ENCODE measurements at regions not wholly inside any gene's neighbourhood (a gene's known extent, or its start where the extent isn't known, plus 50 kb on each side); places are given as distances from the start of the nearest gene placed in this dataset.

DNA sequence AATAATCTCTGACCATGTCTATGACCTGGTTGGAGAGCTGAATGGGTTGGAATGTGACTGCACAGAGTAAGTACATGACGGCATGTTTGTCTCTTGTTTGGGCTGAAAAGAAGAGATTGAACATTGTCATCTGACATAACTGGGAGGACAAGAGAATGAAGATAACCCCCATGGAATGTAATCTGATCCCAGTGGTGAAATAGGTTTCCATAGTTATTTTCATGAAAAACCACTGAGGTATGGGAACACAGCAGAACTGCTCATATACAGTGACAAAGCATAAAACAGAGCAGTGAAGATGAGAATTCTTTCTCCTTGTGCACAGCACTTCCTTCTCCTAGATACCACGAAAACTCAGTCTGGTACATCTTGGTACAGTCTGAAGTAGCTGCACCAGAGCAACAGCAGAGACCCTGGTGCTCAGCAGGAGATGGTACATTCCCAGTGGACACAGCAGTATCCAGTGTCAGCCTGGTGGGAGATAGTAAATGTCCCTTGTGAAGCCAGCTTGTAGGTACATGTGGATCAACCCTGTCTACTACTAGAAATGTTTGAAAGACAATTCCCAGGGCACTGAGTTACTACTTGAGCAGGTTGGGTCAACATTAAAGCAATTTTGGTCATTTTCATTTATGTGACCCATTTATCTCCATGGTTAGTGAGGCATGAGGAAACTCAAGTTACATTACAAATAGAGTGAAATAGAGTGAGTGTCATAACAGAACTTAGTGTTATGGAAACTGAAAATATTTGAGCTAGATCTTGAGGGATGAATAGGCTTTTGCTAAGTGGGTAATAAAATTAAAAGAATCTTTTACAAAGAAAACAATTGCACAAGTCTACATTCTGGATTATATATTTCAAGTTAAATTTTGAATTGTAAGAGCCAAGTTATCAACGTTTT is 178.3 kb downstream of the SUCNR1 start:
- DNase-seq (ENCODE audit: extremely low read depth, low read depth, low spot score) = no peak

DNA sequence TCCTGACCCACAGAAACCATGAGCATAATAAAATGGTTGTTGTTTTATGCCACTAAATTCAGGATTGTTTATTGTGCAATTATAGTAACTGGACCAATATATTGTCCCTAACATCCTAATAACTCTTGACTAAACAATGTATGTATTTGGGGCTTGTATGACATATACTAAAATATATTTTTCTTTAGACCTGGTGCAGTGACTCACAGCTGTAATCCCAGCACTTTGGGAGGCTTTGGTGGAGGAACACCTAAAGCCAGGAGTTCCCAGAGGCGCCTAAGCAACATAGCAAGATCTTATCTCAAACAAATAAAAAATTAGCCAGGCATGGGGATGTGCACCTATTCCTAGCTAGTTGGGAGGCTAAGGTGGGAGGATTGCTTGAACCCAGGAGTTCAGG is 180.4 kb downstream of the SUCNR1 start:
- no peak for DNase-seq (ENCODE audit: extremely low read depth, low read depth, low spot score)

DNA sequence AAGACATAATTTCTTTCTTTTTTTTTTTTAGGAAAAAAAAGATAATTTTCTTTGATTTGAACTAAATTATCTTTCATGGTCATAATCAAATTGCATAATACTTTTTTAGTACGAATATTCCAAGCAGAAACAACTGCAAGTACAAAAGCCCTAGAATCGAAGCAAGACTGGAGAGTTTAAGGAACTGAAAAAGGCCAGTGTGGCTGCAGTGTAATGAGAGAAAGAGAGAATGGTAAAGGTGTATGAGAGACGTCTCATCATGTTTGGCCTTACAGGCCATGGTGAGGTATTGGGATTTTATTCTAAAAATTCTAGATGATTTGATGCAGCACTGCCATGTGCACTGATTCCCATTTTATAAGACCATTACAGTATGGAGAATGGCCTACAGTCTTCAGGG is 180.9 kb downstream of the SUCNR1 start:
- no peak for DNase-seq (ENCODE audit: extremely low read depth, low read depth, low spot score)

DNA sequence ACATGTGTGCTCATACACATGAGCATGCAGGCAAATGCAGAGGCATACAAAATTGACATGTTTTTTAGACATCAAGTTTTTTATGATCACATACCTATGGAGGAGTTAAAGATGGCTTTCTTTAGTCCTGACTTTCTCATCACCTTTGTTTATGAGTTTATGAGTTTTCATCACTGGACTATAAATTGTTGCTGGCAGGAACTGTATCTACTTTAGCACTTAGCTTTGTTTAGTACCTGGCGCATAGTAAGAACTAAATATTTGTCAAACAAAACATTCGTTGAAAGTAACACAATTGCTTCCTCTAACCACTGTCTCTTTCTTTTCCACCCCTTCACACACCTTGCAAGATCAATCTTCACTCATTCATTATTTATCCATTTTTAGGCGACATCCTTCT is 182.6 kb downstream of the SUCNR1 start:
- DNase-seq (ENCODE audit: extremely low read depth, low read depth, low spot score) = no peak

DNA sequence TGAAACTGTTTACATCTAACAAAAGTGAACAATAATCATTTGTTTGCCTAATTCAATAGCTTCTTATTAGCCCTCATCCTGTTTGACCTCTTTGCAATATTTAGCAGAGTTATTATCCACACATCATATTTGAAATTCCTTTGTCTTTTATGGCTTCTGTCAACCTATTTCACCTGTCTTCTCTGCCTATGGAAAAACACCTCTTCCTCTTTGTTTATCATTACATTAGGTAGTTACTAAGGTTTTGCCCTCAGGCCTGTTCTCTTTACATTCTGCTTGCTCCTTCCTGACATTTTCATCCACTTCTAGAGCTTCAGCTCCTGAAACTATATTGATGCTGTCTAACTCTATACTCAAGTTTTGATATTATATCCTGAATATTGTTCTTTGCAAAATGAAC is 183.0 kb downstream of the SUCNR1 start:
- no peak for DNase-seq (ENCODE audit: extremely low read depth, low read depth, low spot score)

DNA sequence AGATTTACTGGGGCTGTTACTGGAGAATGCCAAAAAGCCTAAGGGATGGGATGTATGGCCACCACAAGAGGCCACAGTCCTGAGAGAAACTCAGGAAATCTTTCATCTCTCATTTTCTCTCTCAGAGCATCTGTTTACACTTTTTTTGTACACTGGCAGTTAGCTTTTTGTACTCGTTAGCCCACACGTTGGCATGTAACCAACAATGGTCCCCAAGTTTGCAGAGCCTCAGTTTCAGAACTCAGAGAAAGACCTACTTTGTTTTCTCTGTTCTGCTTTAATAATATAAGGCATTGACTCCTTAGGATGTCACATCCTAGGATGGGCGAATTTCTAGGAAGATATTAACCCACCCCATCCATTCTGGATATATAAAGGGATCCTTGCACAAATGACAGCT is 183.5 kb downstream of the SUCNR1 start:
- DNase-seq (ENCODE audit: extremely low read depth, low read depth, low spot score) = no peak

DNA sequence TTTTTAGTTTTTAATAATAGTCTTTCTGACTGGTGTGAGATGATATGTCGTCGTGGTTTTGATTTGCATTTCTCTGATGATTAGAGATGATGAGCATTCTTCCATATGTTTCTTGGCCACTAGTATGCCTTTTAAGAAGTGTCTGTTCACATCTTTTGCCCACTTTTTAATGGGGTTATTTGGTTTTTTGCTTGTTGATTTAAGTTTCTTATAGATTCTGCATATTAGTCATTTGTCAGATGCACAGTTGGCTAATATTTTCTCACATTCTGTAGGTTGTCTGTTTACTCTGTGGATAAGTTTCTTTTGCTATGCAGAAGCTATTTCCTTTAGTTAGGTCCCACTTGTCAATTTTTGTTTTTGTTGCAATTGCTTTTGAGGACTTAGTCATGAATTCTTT is 185.4 kb downstream of the SUCNR1 start:
- DNase-seq (ENCODE audit: extremely low read depth, low read depth, low spot score) = no peak

DNA sequence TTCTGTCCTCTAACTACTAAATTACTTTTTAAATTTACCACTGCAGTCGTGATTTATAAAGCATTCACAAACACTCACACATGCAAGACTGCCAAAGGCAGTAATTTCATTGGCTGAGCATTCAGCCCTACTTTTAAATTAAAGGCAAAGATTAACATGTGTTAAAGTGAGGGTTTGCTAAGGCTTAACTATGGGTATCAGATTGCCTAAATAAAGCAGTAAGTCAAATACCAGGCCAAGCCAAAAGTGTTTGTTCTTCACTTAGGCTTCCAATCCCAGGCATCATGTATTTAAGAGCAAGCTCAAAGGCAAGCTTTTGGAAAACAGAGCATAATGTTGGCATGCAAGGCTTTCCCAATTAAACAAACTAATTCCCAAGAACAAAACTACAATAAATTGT is 187.3 kb downstream of the SUCNR1 start:
- DNase-seq (ENCODE audit: extremely low read depth, low read depth, low spot score) = no peak

DNA sequence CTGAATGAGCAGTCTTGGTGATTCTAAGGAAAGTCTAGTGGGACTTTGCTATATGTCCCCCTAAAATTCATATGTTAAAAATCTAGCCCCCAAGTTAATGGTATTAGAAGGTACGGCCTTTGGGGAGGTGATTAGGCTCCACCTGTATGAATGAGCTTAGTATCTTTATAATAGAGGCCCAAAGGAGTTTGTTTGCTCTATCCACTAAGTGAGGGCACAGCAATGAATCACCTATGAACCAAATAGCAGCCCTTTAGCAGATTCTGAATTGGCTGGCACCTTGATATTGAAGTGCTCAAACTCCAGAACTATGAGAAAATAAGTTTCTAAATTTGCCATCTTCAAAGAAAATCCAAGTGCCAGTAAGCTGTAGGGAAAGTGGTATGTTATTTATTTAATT is 187.9 kb downstream of the SUCNR1 start:
- no peak for DNase-seq (ENCODE audit: extremely low read depth, low read depth, low spot score)

DNA sequence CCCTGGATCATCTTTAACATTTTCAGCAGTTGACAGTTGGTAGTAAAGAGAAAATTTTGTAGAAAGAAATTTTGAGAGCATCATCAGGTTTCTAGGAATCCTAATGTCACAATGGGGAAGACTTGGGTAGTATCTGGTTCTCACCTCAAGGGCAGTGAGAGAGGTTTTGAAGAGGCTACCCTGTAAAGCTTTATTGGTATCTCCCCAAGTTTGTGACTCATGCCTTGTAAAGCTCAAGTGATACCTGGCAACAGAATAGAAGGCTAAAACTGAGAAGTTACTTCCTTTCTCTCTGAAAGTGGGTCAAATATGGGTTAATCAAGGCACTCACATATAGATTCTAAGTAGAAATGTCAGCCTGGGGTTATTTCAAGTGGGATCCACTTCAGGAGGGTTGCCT is 196.4 kb downstream of the SUCNR1 start:
- DNase-seq (ENCODE audit: extremely low read depth, low read depth, low spot score) = no peak

DNA sequence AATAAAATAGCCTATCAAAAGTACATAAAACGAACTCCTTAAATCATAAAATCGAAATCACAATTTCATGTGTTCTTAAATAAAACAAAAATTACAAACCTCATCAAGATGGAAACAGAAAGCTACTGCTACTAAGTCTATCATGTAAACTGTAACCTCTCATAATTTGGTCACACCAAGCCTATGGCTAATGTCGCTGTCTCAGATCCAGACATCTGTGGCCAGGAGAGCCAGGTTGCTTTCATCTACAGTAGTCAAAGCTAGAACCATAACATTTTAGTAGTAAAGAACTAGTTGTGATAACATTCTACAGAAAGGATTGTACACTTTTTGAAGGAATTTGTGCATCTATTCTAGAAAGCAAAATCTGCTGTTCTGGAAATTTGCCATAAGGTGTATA is 197.4 kb upstream of the MBNL1 start:
- DNase-seq (ENCODE audit: extremely low read depth, low read depth, low spot score) = no peak

DNA sequence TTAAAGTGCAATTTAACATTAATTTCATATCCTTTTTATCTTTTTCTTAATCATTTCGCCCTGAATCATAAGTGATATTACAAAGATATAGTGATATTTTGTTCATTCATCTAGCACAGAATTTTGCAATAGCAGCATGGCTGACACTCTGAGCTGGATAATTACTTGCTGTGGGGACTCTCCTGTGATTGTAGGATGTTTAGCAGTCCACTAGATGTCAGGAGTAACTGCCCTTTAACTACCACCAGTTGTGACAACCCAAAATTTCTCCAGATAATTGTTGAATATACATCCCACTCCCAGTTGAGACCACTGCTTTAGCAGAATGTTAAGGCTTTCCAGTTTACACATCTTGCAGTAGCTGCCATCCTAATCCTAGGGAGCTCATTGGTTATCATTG is 196.8 kb upstream of the MBNL1 start:
- DNase-seq (ENCODE audit: extremely low read depth, low read depth, low spot score) = peak; percentile 41

DNA sequence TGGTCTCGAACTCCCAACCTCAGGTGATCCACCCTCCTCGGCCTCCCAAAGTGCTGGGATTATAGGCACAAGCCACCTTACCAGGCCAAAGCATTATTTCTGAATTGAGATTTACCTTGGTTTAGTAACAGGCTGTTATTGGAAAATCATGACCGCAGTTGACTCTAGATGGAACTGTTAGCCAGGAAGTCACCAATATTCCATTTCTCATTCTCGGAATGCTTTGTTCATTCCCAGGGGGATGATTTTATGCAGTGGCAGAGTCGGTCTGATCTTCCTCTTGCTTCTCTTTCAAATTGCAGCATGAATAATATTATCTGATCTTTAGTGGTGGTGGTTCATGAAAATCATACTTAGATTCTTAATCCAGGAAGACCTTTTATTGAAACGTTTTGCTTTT is 195.5 kb upstream of the MBNL1 start:
- peak; percentile 18 for DNase-seq (ENCODE audit: extremely low read depth, low read depth, low spot score)

DNA sequence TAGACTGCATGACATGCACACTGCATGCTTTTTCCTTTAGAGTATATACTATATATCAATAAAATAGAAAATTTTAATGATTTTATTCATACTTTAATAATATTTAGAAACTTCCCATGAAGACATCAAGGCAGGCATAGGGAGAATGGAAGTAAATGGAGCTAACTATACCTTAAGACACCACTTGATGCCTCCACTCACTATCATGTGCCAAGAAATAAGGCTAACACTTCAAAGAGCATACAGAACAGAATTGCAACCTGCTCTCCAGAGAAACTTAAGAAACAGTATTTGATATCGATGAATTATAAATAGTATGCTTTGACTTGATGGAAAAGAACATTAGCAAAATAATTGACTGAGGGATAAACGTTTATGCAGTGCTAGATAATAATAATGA is 192.6 kb upstream of the MBNL1 start:
- no peak for DNase-seq (ENCODE audit: extremely low read depth, low read depth, low spot score)

DNA sequence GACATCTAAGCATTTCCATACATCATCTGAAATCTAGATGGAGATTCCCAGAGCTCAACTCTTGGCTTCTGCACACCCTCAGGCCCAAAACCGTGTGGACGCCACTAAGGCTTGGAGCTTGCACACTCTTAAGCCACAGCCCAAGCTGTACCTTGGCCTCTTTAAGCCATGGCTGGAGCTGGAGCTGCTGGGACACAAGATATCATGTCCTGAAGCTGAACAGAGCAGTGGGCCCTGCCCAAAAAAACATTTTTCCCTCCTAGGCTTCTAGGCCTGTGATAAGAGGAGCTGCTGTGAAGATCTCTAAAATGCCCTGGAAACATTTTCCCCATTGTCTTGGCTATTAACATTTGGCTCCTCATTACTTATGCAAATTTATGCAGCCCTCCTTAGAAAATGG is 188.7 kb upstream of the MBNL1 start:
- no peak for DNase-seq (ENCODE audit: extremely low read depth, low read depth, low spot score)

DNA sequence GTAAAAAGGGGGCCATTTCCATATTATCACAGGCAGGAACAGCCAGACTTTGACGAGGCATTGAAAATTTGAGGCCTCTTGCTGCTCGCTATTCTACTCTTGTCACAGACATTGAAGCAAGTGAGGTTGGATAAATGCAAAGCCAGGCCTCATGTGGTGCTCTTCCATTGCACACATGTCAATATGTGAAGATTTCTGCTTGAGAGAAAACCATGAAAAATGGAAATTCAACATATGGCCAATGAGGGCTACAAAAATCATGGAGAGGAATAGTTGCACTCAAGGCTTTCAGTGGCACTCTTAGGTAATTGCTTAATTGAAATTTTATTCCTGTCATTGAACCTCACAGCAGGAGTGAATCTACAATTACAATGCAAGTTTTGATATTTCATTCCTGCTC is 185.6 kb upstream of the MBNL1 start:
- DNase-seq (ENCODE audit: extremely low read depth, low read depth, low spot score) = no peak

DNA sequence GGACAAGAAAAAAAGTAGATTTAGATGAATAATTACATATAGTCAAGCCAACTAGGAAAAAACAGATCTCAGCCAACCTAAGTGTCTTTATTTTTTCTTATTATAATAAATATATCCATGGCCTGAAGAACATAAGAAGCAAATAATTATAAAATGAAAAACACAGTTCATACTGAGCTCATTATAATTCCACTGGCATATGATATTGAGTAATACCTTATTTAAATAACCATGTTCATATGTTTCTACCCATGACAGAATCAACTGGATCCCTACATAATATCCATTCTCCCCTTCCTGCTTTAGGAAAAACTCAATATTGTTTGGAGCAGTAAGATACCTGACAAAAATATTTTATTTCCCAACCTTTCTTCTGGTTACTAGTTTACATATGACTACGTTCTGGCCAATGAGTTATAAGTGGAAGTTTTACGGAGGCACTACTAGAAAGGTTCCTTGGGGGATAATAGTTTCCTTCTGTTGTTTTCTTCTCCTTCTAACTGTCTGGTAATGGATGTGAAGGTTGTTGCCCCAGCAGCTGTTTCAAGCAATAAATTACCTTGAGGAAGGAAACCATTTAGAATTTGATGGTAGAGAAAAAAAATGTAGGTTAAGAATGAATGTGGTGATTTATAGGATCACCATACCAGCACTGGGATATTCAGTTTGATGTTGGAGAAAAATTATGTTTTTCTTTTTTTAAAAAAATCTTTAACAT is 184.1 kb upstream of the MBNL1 start:
- no peak for DNase-seq (ENCODE audit: extremely low read depth, low read depth, low spot score)

DNA sequence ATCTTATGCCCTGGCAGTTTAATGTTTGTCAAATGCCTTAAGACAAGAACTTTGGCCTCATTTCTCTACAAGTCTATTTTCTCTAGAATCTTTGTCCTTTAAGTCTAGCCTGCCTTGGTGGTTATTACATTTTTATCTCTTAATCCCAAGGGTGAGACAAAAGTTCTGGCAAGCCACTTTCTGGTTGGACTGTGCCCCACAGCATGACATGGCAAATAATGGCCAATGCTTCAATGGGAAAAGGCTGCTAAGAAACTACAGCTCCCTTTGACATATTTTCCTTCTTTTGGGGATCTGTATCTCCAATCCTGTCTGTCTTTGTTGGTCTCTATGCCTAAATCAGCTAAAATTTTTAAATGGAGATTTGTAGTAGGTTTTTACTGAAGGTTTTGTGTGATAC is 181.6 kb upstream of the MBNL1 start:
- no peak for DNase-seq (ENCODE audit: extremely low read depth, low read depth, low spot score)

DNA sequence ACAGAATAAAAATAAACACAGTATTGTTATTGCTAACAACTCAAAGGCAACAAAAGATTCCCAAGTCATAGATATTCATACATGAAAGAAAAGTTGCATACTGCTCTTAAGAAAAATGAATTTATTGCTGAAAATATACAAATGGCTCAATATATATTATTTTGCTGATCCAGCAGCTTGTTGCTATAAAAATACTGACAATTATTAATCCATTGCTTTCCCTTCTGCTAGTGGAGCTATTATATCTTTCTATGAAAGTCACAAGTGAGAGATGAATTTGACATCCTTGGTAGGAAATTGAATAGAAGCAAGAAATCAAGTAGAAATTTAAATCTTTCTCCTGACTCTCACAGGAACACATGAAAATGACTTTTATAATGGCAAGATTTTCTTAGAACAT is 179.2 kb upstream of the MBNL1 start:
- DNase-seq (ENCODE audit: extremely low read depth, low read depth, low spot score) = no peak

DNA sequence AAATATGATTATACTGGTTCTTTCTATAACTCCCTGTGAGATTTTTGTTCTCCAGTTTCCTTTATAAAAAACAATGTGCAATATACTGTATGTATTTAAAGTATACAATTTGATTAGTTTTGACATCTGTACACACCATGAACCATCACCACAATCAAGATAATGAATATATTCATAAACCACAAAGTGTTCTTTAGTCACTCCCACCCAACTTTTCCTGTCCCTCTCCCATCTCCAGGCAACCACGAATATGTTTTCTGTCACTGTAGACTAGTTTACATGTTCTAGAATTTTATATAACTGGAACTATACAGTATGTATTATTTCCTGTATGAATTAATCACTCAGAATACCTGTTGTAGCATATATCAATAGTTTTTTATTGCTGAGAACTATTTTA is 177.0 kb upstream of the MBNL1 start:
- DNase-seq (ENCODE audit: extremely low read depth, low read depth, low spot score) = no peak

DNA sequence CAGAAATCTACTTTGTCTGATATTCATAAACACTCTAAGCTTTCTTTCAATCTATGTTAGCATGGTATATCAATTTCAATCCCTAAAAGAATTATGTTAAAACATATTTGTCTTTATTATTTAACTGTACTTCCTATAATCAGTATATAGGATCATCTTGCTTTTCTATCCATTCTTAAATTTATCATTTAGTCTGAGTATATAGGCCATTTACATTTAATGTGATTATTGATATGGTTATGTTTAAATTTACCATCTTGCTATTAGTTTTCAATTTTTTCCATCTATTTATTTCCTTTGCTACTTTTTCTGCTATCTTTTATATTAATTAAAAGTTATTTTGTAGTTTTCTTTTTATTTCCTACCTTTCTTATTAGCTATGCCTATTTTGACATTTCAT is 174.8 kb upstream of the MBNL1 start:
- DNase-seq (ENCODE audit: extremely low read depth, low read depth, low spot score) = no peak

DNA sequence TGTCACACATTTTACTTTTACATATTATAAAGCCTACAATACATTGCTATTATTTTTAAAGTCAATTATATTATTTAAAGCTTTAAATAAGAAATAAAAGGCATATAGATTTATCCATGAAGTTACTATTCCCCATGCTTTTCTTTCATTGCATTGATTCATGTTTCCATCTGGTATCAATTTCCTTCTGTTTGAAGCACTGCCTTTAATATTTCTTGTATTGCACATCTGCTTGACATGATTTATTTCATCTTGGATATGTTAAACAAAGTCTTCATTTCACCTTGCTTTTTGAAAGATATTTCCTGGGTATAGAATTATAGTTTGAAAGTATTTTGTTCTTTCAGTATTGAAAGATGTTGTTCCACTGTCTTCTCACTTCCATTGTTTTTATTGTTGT is 174.3 kb upstream of the MBNL1 start:
- DNase-seq (ENCODE audit: extremely low read depth, low read depth, low spot score) = no peak
